Ishikawa (cell line): ENCODE measurements at regions not wholly inside any gene's neighbourhood (a gene's known extent, or its start where the extent isn't known, plus 50 kb on each side); places are given as distances from the start of the nearest gene placed in this dataset.

Experiments
- CEBPB ChIP-seq: IDR thresholded peaks from 2 replicates; pipeline ENCODE4 v1.6.1; 2012
- CREB1 ChIP-seq: IDR thresholded peaks from 2 replicates; pipeline ENCODE4 v1.6.1; 2012; ENCODE audit warnings: low read depth
- EGR1 ChIP-seq: IDR thresholded peaks from 2 replicates; pipeline ENCODE4 v1.6.1; 2012
- EP300 ChIP-seq: IDR thresholded peaks from 2 replicates; pipeline ENCODE4 v1.6.1; 2012; ENCODE audit warnings: borderline replicate concordance
- FOXM1 ChIP-seq: IDR thresholded peaks from 2 replicates; pipeline ENCODE4 v1.6.1; 2012; ENCODE audit warnings: low read depth, borderline replicate concordance
- MAX ChIP-seq: IDR thresholded peaks from 2 replicates; pipeline ENCODE4 v1.6.1; 2012
- NFIC ChIP-seq: IDR thresholded peaks from 2 replicates; pipeline ENCODE4 v1.6.1; 2012
- RAD21 ChIP-seq: IDR thresholded peaks from 2 replicates; pipeline ENCODE4 v1.6.1; 2012; ENCODE audit warnings: low read depth
- REST ChIP-seq: IDR thresholded peaks from 2 replicates; pipeline ENCODE4 v1.6.1; 2012; ENCODE audit warnings: low read depth, mild to moderate bottlenecking
- TAF1 ChIP-seq: IDR thresholded peaks from 2 replicates; pipeline ENCODE4 v1.6.1; 2012; ENCODE audit warnings: low read depth, mild to moderate bottlenecking
- TCF12 ChIP-seq: IDR thresholded peaks from 2 replicates; pipeline ENCODE4 v1.6.1; 2012; ENCODE audit warnings: low read depth
- TEAD4 ChIP-seq: IDR thresholded peaks from 2 replicates; pipeline ENCODE4 v1.6.1; 2012
- USF1 ChIP-seq: IDR thresholded peaks from 2 replicates; pipeline ENCODE4 v1.6.1; 2012
- YY1 ChIP-seq: IDR thresholded peaks from 2 replicates; pipeline ENCODE4 v1.6.1; 2012; ENCODE audit warnings: low read depth
- ZBTB7A ChIP-seq: IDR thresholded peaks from 2 replicates; pipeline ENCODE4 v1.6.1; 2012; ENCODE audit warnings: low read depth

- TF ChIP-seq EP300 (no peak), MAX (no peak), NFIC (no peak), FOXM1 (no peak), REST (no peak), USF1 (no peak), ZBTB7A (no peak), TAF1 (no peak), RAD21 (no peak), EGR1 (no peak), CREB1 (no peak), CEBPB (no peak), TEAD4 (no peak), TCF12 (no peak), YY1 (no peak)
Observed at GRCh38 chr9:28342815-28343338, 769.6 kb upstream of the C9orf72 start.

- TF ChIP-seq NFIC, result no peak
- TF ChIP-seq TEAD4, result no peak
- no peak for TF ChIP-seq ZBTB7A
- no peak for TF ChIP-seq FOXM1
- TF ChIP-seq TAF1, result no peak
- no peak for TF ChIP-seq CEBPB
- TF ChIP-seq REST, result no peak
- no peak for TF ChIP-seq USF1
- no peak for TF ChIP-seq CREB1
- no peak for TF ChIP-seq YY1
Observed at GRCh38 chr9:28363151-28363562, 789.9 kb upstream of the C9orf72 start.

- TF ChIP-seq REST (no peak), EGR1 (no peak), FOXM1 (no peak), TEAD4 (no peak), RAD21 (no peak), TAF1 (no peak), USF1 (no peak), MAX (no peak), ZBTB7A (no peak), YY1 (no peak), NFIC (no peak), CEBPB (no peak), TCF12 (no peak), CREB1 (no peak), EP300 (no peak)
Observed at GRCh38 chr9:28365020-28365640, 791.8 kb upstream of the C9orf72 start.

GRCh38 chr9:28365728-28366127 lies 792.4 kb upstream of the C9orf72 start:
- TF ChIP-seq REST (no peak), RAD21 (no peak), TAF1 (no peak), CEBPB (no peak), TCF12 (no peak), EP300 (no peak), TEAD4 (no peak), MAX (no peak), USF1 (no peak), EGR1 (no peak)
